Kidney (tissue), 13 donors: ENCODE measurements at regions not wholly inside any gene's neighbourhood (a gene's known extent, or its start where the extent isn't known, plus 50 kb on each side); places are given as distances from the start of the nearest gene placed in this dataset.

Experiments used
- DNase-seq, 5 donors: peaks; one replicate each; pipeline ENCODE4 v3.0.0-alpha.2; 2013 to 2020
- FAIRE-seq: peaks from 2 replicates; lab custom pipeline; 2012; peaks lifted over from hg19 to GRCh38; lab: Jason Lieb, UNC
- H3K27ac ChIP-seq, 2 donors: one replicate each; pipeline ENCODE4 v1.7.0; 2013; ENCODE audit warnings: low read depth in 2 of 2, low read length in 2 of 2, inconsistent platforms in 1 of 2
- H3K27me3 ChIP-seq: one replicate; pipeline ENCODE4 v1.7.1; 2013; ENCODE audit warnings: low read length, inconsistent platforms; ENCODE audit not compliant: control insufficient read depth, insufficient read depth
- H3K36me3 ChIP-seq, 3 donors: one replicate each; pipeline versions ENCODE4 v1.7.0 to v1.7.1; 2013; ENCODE audit warnings: low read length in 3 of 3, control low read depth in 1 of 3, inconsistent platforms in 1 of 3; ENCODE audit not compliant: insufficient read depth in 3 of 3, control insufficient read depth in 2 of 3
- H3K4me1 ChIP-seq, 3 donors: one replicate each; pipeline versions ENCODE4 v1.7.0 to v1.7.1; 2013; ENCODE audit warnings: low read length in 3 of 3, inconsistent platforms in 1 of 3, low read depth in 1 of 3; ENCODE audit not compliant: control insufficient read depth in 2 of 3, insufficient read depth in 2 of 3
- H3K4me3 ChIP-seq, 3 donors: one replicate each; pipeline versions ENCODE4 v1.7.0 to v1.8.1; 2013; ENCODE audit warnings: low read length in 3 of 3, control low read depth in 1 of 3, inconsistent platforms in 1 of 3
- H3K9ac ChIP-seq, 3 donors: one replicate each; pipeline versions ENCODE4 v1.7.0 to v1.7.1; 2013; ENCODE audit warnings: low read length in 3 of 3, control low read depth in 1 of 3, inconsistent platforms in 1 of 3
- H3K9me3 ChIP-seq, 3 donors: one replicate each; pipeline versions ENCODE4 v1.7.0 to v1.7.1; 2013; ENCODE audit warnings: low read length in 3 of 3, control low read depth in 1 of 3, inconsistent platforms in 1 of 3; ENCODE audit not compliant: control insufficient read depth in 2 of 3, insufficient read depth in 1 of 3
- CTCF ChIP-seq: IDR thresholded peaks from 3 replicates; pipeline ENCODE4 v1.5.1; 2012; ENCODE audit warnings: mild to moderate bottlenecking, moderate library complexity, borderline replicate concordance; ENCODE audit not compliant: insufficient read depth; ENCODE audit errors: extremely low read depth
- intact Hi-C: fragments of 100-400 bp; cut with DNase I; formaldehyde crosslinking; loops from one replicate; pipeline ENCODE4 v1.11.1; 2022
- donor health status: control.
- donor health status: control.
- donor health status: control.
- donor health status: control.
- donor health status: control.
- donor health status: DM: yes; HTN: yes; CAD: no.
- donor health status: Normal renal cell carcinoma (clear cell type).

- DNase-seq (peak in 3 of 5 donors; percentile 17 to 64 (median 43)), FAIRE-seq (no peak)
- Histone ChIP-seq H3K9ac (no peak overlapping the region), H3K36me3 (no peaks in the 10 kb centered on the region), H3K27me3 (no peaks in the 10 kb centered on the region), H3K27ac (no peak overlapping the region), H3K9me3 (no peaks in the 10 kb centered on the region), H3K4me1 (peaks cover 0 to 9% (median 2%) of the 10 kb centered on the region in 3 donors), H3K4me3 (no peak overlapping the region)
- TF ChIP-seq CTCF = no peak
- intact Hi-C loops = no loop called here
Measured at GRCh38 chr7:53422291-53422690, 386.9 kb downstream of the POM121L12 start.

DNA sequence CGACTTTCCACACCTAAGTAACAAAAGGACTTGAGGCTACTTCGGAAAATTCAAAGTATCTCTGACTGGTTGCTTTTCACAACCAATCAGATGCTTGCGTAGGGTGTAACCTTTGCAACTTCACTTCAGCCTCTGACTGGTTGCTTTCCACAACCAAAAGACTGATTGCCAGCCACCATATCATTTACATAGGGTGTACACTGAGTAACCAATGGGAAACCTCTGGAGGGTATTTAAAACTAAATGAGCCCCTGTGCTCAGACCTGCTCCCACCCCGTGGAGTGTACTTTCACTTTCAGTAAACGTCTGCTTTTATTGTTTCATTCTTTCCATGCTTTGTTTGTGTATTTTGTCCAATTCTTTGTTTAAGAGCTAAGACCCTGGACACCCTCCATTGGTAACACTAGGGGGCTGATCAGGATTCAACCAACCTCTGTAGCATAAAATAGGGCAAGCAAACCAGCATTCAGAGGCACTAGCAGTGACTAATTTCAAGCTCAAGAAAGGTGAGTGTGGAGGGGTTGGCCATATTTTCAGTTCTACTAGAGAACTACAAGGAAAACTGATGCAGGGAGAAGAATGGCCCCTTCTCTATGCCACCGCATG is 390.8 kb downstream of the POM121L12 start:
- intact Hi-C loops = no loop called here
- H3K27me3 ChIP-seq = no peaks in the 10 kb centered on the region
- no peaks in the 10 kb centered on the region for H3K36me3 ChIP-seq
- H3K4me1 ChIP-seq = peaks cover 0 to 1% (median 0%) of the 10 kb centered on the region in 3 donors
- no peak for TF ChIP-seq CTCF
- DNase-seq = peak in 1 of 5 donors; percentile 8
- FAIRE-seq = no peak
- H3K4me3 ChIP-seq = peak overlapping the region in 2 of 3 donors; percentile 32 to 39
- no peak overlapping the region for H3K27ac ChIP-seq
- no peak overlapping the region for H3K9ac ChIP-seq
- no peaks in the 10 kb centered on the region for H3K9me3 ChIP-seq

DNA sequence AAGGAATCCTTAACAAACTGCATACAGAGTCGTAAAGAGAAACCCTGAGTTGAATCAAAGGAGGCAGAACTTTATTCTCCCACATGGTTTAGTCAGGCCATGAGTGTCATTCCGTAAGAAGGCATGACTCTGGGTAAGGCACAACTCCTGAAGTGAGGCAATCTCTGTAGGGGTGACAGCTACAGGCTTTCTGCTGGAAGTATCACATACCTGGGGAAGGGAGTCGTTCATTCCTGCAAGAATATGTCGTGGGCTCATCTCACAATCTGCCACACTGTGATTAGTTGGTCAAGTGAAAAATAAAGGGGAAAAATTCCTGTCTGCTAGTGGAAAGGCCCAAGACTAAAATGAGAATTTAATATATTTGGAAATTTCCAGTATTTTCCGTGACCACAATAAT is 392.6 kb downstream of the POM121L12 start:
- intact Hi-C loops = no loop called here
- Histone ChIP-seq H3K27ac (no peak overlapping the region), H3K9ac (no peak overlapping the region), H3K36me3 (no peaks in the 10 kb centered on the region), H3K9me3 (no peaks in the 10 kb centered on the region), H3K27me3 (no peaks in the 10 kb centered on the region), H3K4me3 (no peak overlapping the region), H3K4me1 (no peaks in the 10 kb centered on the region)
- no peak for TF ChIP-seq CTCF
- DNase-seq (no peak), FAIRE-seq (no peak)

- Histone ChIP-seq H3K27me3 (no peaks in the 10 kb centered on the region), H3K9ac (no peak overlapping the region), H3K36me3 (no peaks in the 10 kb centered on the region), H3K9me3 (no peaks in the 10 kb centered on the region), H3K4me1 (no peaks in the 10 kb centered on the region), H3K27ac (no peak overlapping the region), H3K4me3 (no peak overlapping the region)
- no peak for TF ChIP-seq CTCF
- intact Hi-C loops = no loop called here
- no peak for DNase-seq
- no peak for FAIRE-seq
Measured at GRCh38 chr7:53431901-53432300, 396.5 kb downstream of the POM121L12 start.
